ENCODE measurements at regions not wholly inside any gene's neighbourhood (a gene's known extent, or its start where the extent isn't known, plus 50 kb on each side); places are given as distances from the start of the nearest gene placed in this dataset.

- TF ChIP-seq ZBTB40 (IDR thresholded peaks at IDR 0.05) (peak; percentile 68; the same call in 1 of the 2 replicates), ZBTB40 (CRISPR knock-in tag; IDR thresholded peaks at IDR 0.05) (no peak)
Observed at GRCh38 chr9:30771163-30771708, 1613.2 kb upstream of the ACO1 start (continued).

- Histone ChIP-seq H4K20me1 (ENCODE audit: insufficient read depth, low read length) (no peaks in the 10 kb centered on the region), H3K27me3 (ENCODE audit: control insufficient read depth in 1 of 2, insufficient read depth in 2 of 2, low read length in 2 of 2) (no peaks in the 10 kb centered on the region), H3K4me2 (ENCODE audit: low read depth, low read length) (no peak overlapping the region), H3K4me1 (ENCODE audit: insufficient read depth, low read length) (no peaks in the 10 kb centered on the region), H3K79me2 (ENCODE audit: insufficient read depth, low read length) (no peaks in the 10 kb centered on the region), H2AFZ (ENCODE audit: low read length) (no peak overlapping the region), H3K36me3 (replicated peaks in 1 of 2; ENCODE audit: control insufficient read depth in 1 of 2, insufficient read depth in 2 of 2, low read length in 2 of 2) (no peaks in the 10 kb centered on the region), H3K9me3 (ENCODE audit: low read length) (no peaks in the 10 kb centered on the region), H3K9ac (ENCODE audit: insufficient read depth, low read depth, low read length) (no peak overlapping the region), H3K4me3 (replicated peaks in 1 of 3; ENCODE audit: insufficient read depth in 1 of 3, low read depth in 2 of 3, low read length in 3 of 3) (no peak overlapping the region), H3K27ac (ENCODE audit: extremely low read length, insufficient read depth, low read length) (no peak overlapping the region)
- in situ Hi-C loops (cut with HindIII; ENCODE audit: extremely low pct_ligation_motif_present, low pct_unique_long_range_greater_than_20kb) = no loop called here
- DNase-seq (ENCODE audit: low spot score) (no peak), FAIRE-seq (no peak), ATAC-seq (no peak)
- intact Hi-C loops (cut with micrococcal nuclease; ENCODE audit: unreplicated experiment) = no loop called here
- ChIA-PET CTCF (ENCODE audit: low intra/inter-chr PET ratio, low total read pairs) (no interaction called here), POLR2A (no interaction called here)
- TF ChIP-seq FOXC1 (CRISPR knock-in tag; IDR thresholded peaks at IDR 0.05; ENCODE audit: borderline replicate concordance) (no peak), FOSL2 (CRISPR knock-in tag; IDR thresholded peaks at IDR 0.05) (no peak), RBM22 (optimal IDR thresholded peaks at IDR 0.05; ENCODE audit: low read length) (no peak), PBX3 (CRISPR knock-in tag; IDR thresholded peaks at IDR 0.05; ENCODE audit: borderline replicate concordance) (no peak), ZNF746 (CRISPR knock-in tag; IDR thresholded peaks at IDR 0.05) (no peak), ZNF670 (CRISPR knock-in tag; IDR thresholded peaks at IDR 0.05; ENCODE audit: borderline replicate concordance) (no peak)
- no TSS peak for BruUV-seq (replicated peaks)
- WGBS (ENCODE audit: low lambda C conversion rate) = 2% methylated on average over 2 of the region's 2 CpGs
Observed at GRCh38 chr9:30771760-30772159, 1612.7 kb upstream of the ACO1 start.
